ENCODE measurements at regions not wholly inside any gene's neighbourhood (a gene's known extent, or its start where the extent isn't known, plus 50 kb on each side); places are given as distances from the start of the nearest gene placed in this dataset.

DNA sequence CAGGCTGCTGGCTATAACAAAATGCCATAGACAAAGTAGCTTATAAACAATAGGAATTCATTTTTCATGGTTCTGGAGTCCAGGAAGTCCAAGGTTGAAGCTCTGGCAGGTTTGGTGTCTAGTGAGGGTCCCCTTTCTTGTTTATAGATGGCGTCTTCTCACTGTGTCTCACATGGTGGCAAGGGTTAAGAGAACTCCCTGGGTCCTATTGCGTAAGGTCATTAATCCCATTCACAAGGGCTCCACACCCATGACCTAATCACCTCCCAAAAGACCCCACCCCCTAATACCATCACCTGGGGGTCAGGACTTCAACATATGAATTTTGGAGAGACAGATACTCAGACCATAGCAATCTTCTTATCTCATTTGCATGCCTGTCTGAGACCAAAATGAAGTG lies 108.9 kb upstream of the USP25 start:
- Histone ChIP-seq H4K20me1 (ENCODE audit: control insufficient read depth, insufficient read depth, insufficient read length) (no peaks in the 10 kb centered on the region), H2BK12ac (ENCODE audit: insufficient read length, low read depth, low read length) (no peak overlapping the region), H2BK5ac (ENCODE audit: insufficient read length, low read length) (no peak overlapping the region), H3K23me2 (ENCODE audit: insufficient read length, low read depth, low read length, poor library complexity, severe bottlenecking) (no peaks in the 10 kb centered on the region), H3K23ac (ENCODE audit: insufficient read length, low read depth, low read length) (no peak overlapping the region), H3K14ac (ENCODE audit: insufficient read depth, low read length) (no peak overlapping the region), H3K27ac (ENCODE audit: insufficient read length, low read depth, low read length) (no peak overlapping the region), H3K79me2 (ENCODE audit: insufficient read depth, low read length) (no peaks in the 10 kb centered on the region), H2BK15ac (ENCODE audit: low read depth, low read length) (no peak overlapping the region), H2AK5ac (ENCODE audit: insufficient read length, low read length) (no peak overlapping the region), H2BK20ac (ENCODE audit: low read depth, low read length, poor library complexity, severe bottlenecking) (no peak overlapping the region), H3K79me1 (ENCODE audit: insufficient read depth, low read depth, low read length, poor library complexity, severe bottlenecking) (no peaks in the 10 kb centered on the region), H3T11ph (ENCODE audit: low read length) (no peak overlapping the region), H4K8ac (replicated peaks; ENCODE audit: insufficient read length, low read depth, low read length) (no peak overlapping the region), H3K9ac (ENCODE audit: extremely low read depth, insufficient read length, low read length) (no peak overlapping the region), H3K9me3 (ENCODE audit: control insufficient read depth, low read depth, low read length) (no peaks in the 10 kb centered on the region), H4K5ac (ENCODE audit: insufficient read length, low read depth, low read length) (no peak overlapping the region), H3K4me1 (ENCODE audit: insufficient read depth, low read length) (no peaks in the 10 kb centered on the region), H3K56ac (ENCODE audit: insufficient read length, low read depth, low read length) (no peak overlapping the region), H2BK120ac (ENCODE audit: low read depth, low read length, poor library complexity, severe bottlenecking) (no peak overlapping the region), H3K18ac (ENCODE audit: insufficient read length, low read depth, low read length) (no peak overlapping the region), H3K4me2 (ENCODE audit: insufficient read depth, insufficient read length, low read length) (no peak overlapping the region), H3K27me3 (ENCODE audit: insufficient read depth, low read length) (no peaks in the 10 kb centered on the region), H4K91ac (ENCODE audit: insufficient read length, low read depth, low read length) (no peak overlapping the region), H3K4ac (ENCODE audit: low read depth, low read length) (no peak overlapping the region), H2AFZ (ENCODE audit: low read length) (no peak overlapping the region)
- peaks cover 9 to 10% of the 10 kb centered on the region in 2 experiments for H3K4me1 Mint-ChIP-seq
- no peak overlapping the region for H3K27ac Mint-ChIP-seq
- H3K36me3 Mint-ChIP-seq (ENCODE audit: insufficient read depth in 1 of 3, low read depth in 3 of 3), result no peaks in the 10 kb centered on the region
- no peaks in the 10 kb centered on the region; the same call in 1 of the 2 replicates for H3K27me3 Mint-ChIP-seq (ENCODE audit: low read depth)
- no peak for DNase-seq
- no peaks in the 10 kb centered on the region for H3K9me3 Mint-ChIP-seq
- whole genome bisulfite sequencing (ENCODE audit: extremely low coverage, insufficient read length, low lambda C conversion rate), result no CpG with 5 or more reads among the region's 2 CpGs
- TF ChIP-seq, protein P1, sequence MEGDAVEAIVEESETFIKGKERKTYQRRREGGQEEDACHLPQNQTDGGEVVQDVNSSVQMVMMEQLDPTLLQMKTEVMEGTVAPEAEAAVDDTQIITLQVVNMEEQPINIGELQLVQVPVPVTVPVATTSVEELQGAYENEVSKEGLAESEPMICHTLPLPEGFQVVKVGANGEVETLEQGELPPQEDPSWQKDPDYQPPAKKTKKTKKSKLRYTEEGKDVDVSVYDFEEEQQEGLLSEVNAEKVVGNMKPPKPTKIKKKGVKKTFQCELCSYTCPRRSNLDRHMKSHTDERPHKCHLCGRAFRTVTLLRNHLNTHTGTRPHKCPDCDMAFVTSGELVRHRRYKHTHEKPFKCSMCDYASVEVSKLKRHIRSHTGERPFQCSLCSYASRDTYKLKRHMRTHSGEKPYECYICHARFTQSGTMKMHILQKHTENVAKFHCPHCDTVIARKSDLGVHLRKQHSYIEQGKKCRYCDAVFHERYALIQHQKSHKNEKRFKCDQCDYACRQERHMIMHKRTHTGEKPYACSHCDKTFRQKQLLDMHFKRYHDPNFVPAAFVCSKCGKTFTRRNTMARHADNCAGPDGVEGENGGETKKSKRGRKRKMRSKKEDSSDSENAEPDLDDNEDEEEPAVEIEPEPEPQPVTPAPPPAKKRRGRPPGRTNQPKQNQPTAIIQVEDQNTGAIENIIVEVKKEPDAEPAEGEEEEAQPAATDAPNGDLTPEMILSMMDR (conservative IDR thresholded peaks at IDR 0.05), result no peak
- no peak overlapping the region for H3K4me3 Mint-ChIP-seq
